ENCODE measurements at regions not wholly inside any gene's neighbourhood (a gene's known extent, or its start where the extent isn't known, plus 50 kb on each side); places are given as distances from the start of the nearest gene placed in this dataset.

GRCh38 chr21:43269957-43270705 is 101.3 kb downstream of the CRYAA start:
- FAIRE-seq, result no peak
- Histone ChIP-seq H3K4me3 (replicated peaks in 1 of 3; ENCODE audit: insufficient read depth in 1 of 3, low read depth in 1 of 3, low read length in 3 of 3) (no peak overlapping the region), H3K4me2 (ENCODE audit: insufficient read depth, low read length) (no peak overlapping the region), H2AFZ (ENCODE audit: low read depth, low read length) (no peak overlapping the region), H3K27ac (ENCODE audit: insufficient read depth, low read depth, low read length) (no peak overlapping the region), H4K20me1 (replicated peaks; ENCODE audit: control insufficient read depth, extremely low read depth, insufficient read depth, low read length) (no peaks in the 10 kb centered on the region), H3K4me1 (ENCODE audit: control insufficient read depth, extremely low read depth, insufficient read depth, low read length) (no peaks in the 10 kb centered on the region), H3K27me3 (ENCODE audit: control insufficient read depth in 2 of 2, insufficient read depth in 2 of 2, low read length in 2 of 2) (no peaks in the 10 kb centered on the region), H3K79me2 (ENCODE audit: control insufficient read depth, insufficient read depth, low read length) (no peaks in the 10 kb centered on the region), H3K9me1 (replicated peaks; ENCODE audit: control insufficient read depth, extremely low read depth, insufficient read depth, low read length) (no peaks in the 10 kb centered on the region), H3K36me3 (ENCODE audit: control insufficient read depth in 2 of 2, extremely low read depth in 1 of 2, insufficient read depth in 2 of 2, low read length in 2 of 2) (no peaks in the 10 kb centered on the region), H3K9me3 (replicated peaks; ENCODE audit: control insufficient read depth, insufficient read depth, low read length) (no peaks in the 10 kb centered on the region), H3K9ac (replicated peaks; ENCODE audit: extremely low read depth, insufficient read depth, low read length) (no peak overlapping the region)
- no TSS peak for BruUV-seq (replicated peaks)
- intact Hi-C loops (cut with micrococcal nuclease), result no loop called here
- no peak for TF ChIP-seq POLR2AphosphoS5 (IDR thresholded peaks at IDR 0.05; ENCODE audit: insufficient read depth, low read depth, low read length)
- no peak for TF ChIP-seq CTCF (IDR thresholded peaks at IDR 0.05; ENCODE audit: extremely low read depth in 1 of 2, insufficient read depth in 1 of 2, low read depth in 1 of 2, low read length in 2 of 2)
- TF ChIP-seq FOS (IDR thresholded peaks at IDR 0.05; ENCODE audit: borderline replicate concordance, insufficient read depth, low read length), result no peak
- no peak for TF ChIP-seq POLR2A (IDR thresholded peaks at IDR 0.05; ENCODE audit: low read depth, low read length)
- TF ChIP-seq MYC (IDR thresholded peaks at IDR 0.05; ENCODE audit: low read depth, low read length), result no peak
- TF ChIP-seq GATA2 (IDR thresholded peaks at IDR 0.05; ENCODE audit: insufficient read depth, insufficient read length, low read depth, low read length), result no peak
- no peak for TF ChIP-seq MAX (IDR thresholded peaks at IDR 0.05; ENCODE audit: insufficient read depth, insufficient read length)
- TF ChIP-seq EZH2 (IDR thresholded peaks at IDR 0.05; ENCODE audit: borderline replicate concordance, low read depth, low read length, severe bottlenecking), result no peak
- no peak for TF ChIP-seq JUN (IDR thresholded peaks at IDR 0.05; ENCODE audit: borderline replicate concordance, insufficient read depth, insufficient read length, low read depth)
- POLR2A ChIA-PET, result no interaction called here
- dilution Hi-C loops (cut with MboI; ENCODE audit: extremely low pct_ligation_motif_present, low sequenced_read_pairs), result no loop called here
- DNase-seq (ENCODE audit: low read depth, low spot score), result no peak
- CTCF ChIA-PET, result interaction anchor here (0.8 kb wide), 1 partner anchor 32 kb away, joined by 3 read pairs; no protein-coding TSS in a partner anchor
